ENCODE measurements at regions not wholly inside any gene's neighbourhood (a gene's known extent, or its start where the extent isn't known, plus 50 kb on each side); places are given as distances from the start of the nearest gene placed in this dataset.

DNA sequence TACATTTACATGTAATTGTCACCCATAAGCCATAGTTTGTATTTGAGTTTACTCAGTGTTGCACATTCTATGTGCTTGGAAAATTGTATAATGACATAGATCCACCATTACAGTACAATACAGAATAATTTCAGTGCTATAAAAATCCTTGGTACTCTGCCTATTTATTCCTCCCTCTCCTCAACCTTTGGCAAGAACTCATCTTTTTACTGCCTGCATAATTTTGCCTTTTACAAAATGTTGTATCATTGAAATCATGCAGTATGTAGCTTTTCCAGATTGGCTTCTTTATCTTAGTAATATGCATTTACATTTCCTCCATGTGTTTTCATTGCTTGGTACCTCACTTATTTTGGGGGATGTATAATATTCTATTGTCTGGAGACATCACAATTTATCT, 786.9 kb upstream of the SEMA6D start:
- no peak for TF ChIP-seq POLR2A (IDR thresholded peaks at IDR 0.05; ENCODE audit: borderline replicate concordance, extremely low read depth, insufficient read depth, insufficient read length)
- TF ChIP-seq YY1 (IDR thresholded peaks at IDR 0.05; ENCODE audit: extremely low read depth, insufficient replicate concordance, low read depth, low read length): no peak
- TF ChIP-seq, protein P1, sequence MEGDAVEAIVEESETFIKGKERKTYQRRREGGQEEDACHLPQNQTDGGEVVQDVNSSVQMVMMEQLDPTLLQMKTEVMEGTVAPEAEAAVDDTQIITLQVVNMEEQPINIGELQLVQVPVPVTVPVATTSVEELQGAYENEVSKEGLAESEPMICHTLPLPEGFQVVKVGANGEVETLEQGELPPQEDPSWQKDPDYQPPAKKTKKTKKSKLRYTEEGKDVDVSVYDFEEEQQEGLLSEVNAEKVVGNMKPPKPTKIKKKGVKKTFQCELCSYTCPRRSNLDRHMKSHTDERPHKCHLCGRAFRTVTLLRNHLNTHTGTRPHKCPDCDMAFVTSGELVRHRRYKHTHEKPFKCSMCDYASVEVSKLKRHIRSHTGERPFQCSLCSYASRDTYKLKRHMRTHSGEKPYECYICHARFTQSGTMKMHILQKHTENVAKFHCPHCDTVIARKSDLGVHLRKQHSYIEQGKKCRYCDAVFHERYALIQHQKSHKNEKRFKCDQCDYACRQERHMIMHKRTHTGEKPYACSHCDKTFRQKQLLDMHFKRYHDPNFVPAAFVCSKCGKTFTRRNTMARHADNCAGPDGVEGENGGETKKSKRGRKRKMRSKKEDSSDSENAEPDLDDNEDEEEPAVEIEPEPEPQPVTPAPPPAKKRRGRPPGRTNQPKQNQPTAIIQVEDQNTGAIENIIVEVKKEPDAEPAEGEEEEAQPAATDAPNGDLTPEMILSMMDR (IDR thresholded peaks at IDR 0.05 in 2 of 3, conservative IDR thresholded peaks at IDR 0.05 in 1 of 3; ENCODE audit: borderline replicate concordance in 1 of 3, insufficient read depth in 1 of 3, low read depth in 2 of 3, low read length in 2 of 3): no peak

Data from HCT116 (cell line).